Endodermal cell (in vitro differentiated cells): ENCODE measurements at regions not wholly inside any gene's neighbourhood (a gene's known extent, or its start where the extent isn't known, plus 50 kb on each side); places are given as distances from the start of the nearest gene placed in this dataset.

Source experiments
- DNase-seq: peaks from one replicate; pipeline ENCODE4 v3.0.0-alpha.2; 2017
- H3K27ac ChIP-seq: 2 replicates; pipeline ENCODE4 v1.5.1; 2013; ENCODE audit warnings: mild to moderate bottlenecking, low read depth, low read length, moderate library complexity
- H3K27me3 ChIP-seq: 2 replicates; pipeline ENCODE4 v1.6.1; 2013; ENCODE audit warnings: mild to moderate bottlenecking, low read length, moderate library complexity; ENCODE audit not compliant: insufficient read depth, control insufficient read depth, poor library complexity, severe bottlenecking
- H3K36me3 ChIP-seq: 2 replicates; pipeline ENCODE4 v1.7.0; 2013; ENCODE audit warnings: mild to moderate bottlenecking, low read length, moderate library complexity; ENCODE audit not compliant: control insufficient read depth, insufficient read depth
- H3K4me1 ChIP-seq: one replicate; pipeline ENCODE4 v1.7.0; 2013; ENCODE audit warnings: low read length; ENCODE audit not compliant: control insufficient read depth, insufficient read depth
- H3K4me3 ChIP-seq: 2 replicates; pipeline ENCODE4 v1.5.1; 2013; ENCODE audit warnings: mild to moderate bottlenecking, low read length, moderate library complexity
- H3K9ac ChIP-seq: 2 replicates; pipeline ENCODE4 v1.6.1; 2013; ENCODE audit warnings: mild to moderate bottlenecking, low read length, moderate library complexity; ENCODE audit not compliant: poor library complexity, severe bottlenecking; ENCODE audit errors: extremely low read depth
- H3K9me3 ChIP-seq: 2 replicates; pipeline ENCODE4 v1.6.1; 2013; ENCODE audit warnings: mild to moderate bottlenecking, low read length, moderate library complexity; ENCODE audit not compliant: control insufficient read depth
- H3K27ac Mint-ChIP-seq: 2 replicates; pipeline ENCODE4 v1.8.0; 2020; ENCODE audit warnings: mixed read lengths
- H3K27me3 Mint-ChIP-seq: 2 replicates; pipeline ENCODE4 v1.8.0; 2021; ENCODE audit warnings: mild to moderate bottlenecking, mixed read lengths; ENCODE audit not compliant: insufficient read depth
- H3K36me3 Mint-ChIP-seq: 2 replicates; pipeline ENCODE4 v1.8.0; 2020; ENCODE audit warnings: low read depth, mixed read lengths
- H3K4me1 Mint-ChIP-seq: 2 replicates; pipeline ENCODE4 v1.8.0; 2020; ENCODE audit warnings: mixed read lengths
- H3K4me3 Mint-ChIP-seq: 2 replicates; pipeline ENCODE4 v1.8.0; 2020; ENCODE audit warnings: mild to moderate bottlenecking, moderate library complexity, mixed read lengths
- H3K9me3 Mint-ChIP-seq: 2 replicates; pipeline ENCODE4 v1.8.0; 2020; ENCODE audit warnings: mild to moderate bottlenecking, mixed read lengths
- WGBS, 2 experiments: methylation state at CpG; one replicate each; pipeline versions ENCODE4 v1.1.5 to v1.1.7; 2013; ENCODE audit warnings: missing lambda C conversion rate in 2 of 2, mixed read lengths in 1 of 2; ENCODE audit not compliant: insufficient coverage in 1 of 2, insufficient read length in 1 of 2; 5-methylcytosine and 5-hydroxymethylcytosine counted together
- TF ChIP-seq, protein P1 (sequence below): fragments of 200-600 bp; sonication (generic); conservative IDR thresholded peaks from 2 replicates; pipeline ENCODE4 v1.5.0; 2021; ENCODE audit warnings: antibody characterized with exemption, mild to moderate bottlenecking

DNA sequence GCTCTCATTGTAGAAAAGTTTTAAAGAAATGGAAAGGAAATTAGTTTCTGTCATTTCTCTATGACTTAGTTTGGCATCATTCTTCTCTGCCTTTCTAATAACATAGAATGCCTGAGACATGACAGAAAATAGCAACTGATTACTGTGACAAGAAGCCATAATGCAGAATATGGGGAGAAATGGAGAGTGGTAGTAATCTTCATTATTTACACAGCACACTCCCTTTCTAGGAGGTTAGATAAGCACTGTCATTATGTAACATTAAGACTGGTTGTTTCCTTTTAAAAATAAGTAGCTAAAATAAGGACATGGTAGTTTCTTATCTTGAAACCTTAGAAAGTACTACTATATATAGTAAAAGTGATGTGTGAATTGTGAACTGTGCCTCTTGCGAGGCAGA is 1227.9 kb upstream of the PABPC4L start:
- DNase-seq = no peak
- no peaks in the 10 kb centered on the region for H3K36me3 ChIP-seq
- no peaks in the 10 kb centered on the region for H3K9me3 ChIP-seq
- TF ChIP-seq, protein P1, sequence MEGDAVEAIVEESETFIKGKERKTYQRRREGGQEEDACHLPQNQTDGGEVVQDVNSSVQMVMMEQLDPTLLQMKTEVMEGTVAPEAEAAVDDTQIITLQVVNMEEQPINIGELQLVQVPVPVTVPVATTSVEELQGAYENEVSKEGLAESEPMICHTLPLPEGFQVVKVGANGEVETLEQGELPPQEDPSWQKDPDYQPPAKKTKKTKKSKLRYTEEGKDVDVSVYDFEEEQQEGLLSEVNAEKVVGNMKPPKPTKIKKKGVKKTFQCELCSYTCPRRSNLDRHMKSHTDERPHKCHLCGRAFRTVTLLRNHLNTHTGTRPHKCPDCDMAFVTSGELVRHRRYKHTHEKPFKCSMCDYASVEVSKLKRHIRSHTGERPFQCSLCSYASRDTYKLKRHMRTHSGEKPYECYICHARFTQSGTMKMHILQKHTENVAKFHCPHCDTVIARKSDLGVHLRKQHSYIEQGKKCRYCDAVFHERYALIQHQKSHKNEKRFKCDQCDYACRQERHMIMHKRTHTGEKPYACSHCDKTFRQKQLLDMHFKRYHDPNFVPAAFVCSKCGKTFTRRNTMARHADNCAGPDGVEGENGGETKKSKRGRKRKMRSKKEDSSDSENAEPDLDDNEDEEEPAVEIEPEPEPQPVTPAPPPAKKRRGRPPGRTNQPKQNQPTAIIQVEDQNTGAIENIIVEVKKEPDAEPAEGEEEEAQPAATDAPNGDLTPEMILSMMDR = no peak
- Mint-ChIP-seq H3K27ac (no peak overlapping the region), H3K27me3 (no peaks in the 10 kb centered on the region), H3K4me1 (no peaks in the 10 kb centered on the region), H3K9me3 (no peaks in the 10 kb centered on the region), H3K36me3 (no peaks in the 10 kb centered on the region), H3K4me3 (no peak overlapping the region)
- H3K4me1 ChIP-seq = no peaks in the 10 kb centered on the region
- WGBS, 2 experiments = no CpG with 5 or more reads among the region's 1 CpG
- H3K27ac ChIP-seq = no peak overlapping the region
- H3K4me3 ChIP-seq = no peak overlapping the region
- no peak overlapping the region for H3K9ac ChIP-seq
- H3K27me3 ChIP-seq = no peaks in the 10 kb centered on the region

DNA sequence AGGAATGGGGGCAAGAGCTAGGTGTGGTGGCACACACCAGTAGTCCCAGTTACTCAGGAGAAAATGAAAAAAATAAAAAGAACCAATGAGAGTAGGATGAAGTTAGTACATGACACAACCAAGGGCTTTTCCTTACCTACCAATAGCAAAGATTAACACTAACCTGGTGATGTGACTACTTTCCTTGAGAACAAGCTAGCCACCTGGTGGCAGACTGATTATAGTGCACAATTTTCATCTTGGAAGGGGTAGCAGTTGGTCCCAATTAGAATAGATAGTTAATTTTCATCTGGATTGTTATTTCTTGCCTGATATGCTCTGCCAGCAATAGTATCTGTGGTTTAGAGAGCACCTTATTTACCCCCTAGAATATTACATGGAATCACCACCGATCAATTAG is 1216.8 kb upstream of the PABPC4L start:
- TF ChIP-seq, protein P1 = peak; percentile 78
- H3K27me3 Mint-ChIP-seq = no peaks in the 10 kb centered on the region
- H3K27me3 ChIP-seq = no peaks in the 10 kb centered on the region
- H3K36me3 Mint-ChIP-seq = no peaks in the 10 kb centered on the region
- DNase-seq = peak; percentile 56
- H3K9me3 ChIP-seq = peaks cover 10% of the 10 kb centered on the region
- H3K9me3 Mint-ChIP-seq = peaks cover 4% of the 10 kb centered on the region
- H3K27ac Mint-ChIP-seq = no peak overlapping the region
- no peaks in the 10 kb centered on the region for H3K4me1 Mint-ChIP-seq
- H3K4me1 ChIP-seq = no peaks in the 10 kb centered on the region
- no peaks in the 10 kb centered on the region for H3K36me3 ChIP-seq
- no peak overlapping the region for H3K4me3 ChIP-seq
- H3K9ac ChIP-seq = no peak overlapping the region
- 88% methylated on average over 1 of the region's 1 CpG; no CpG with 5 or more reads in 1 of the 2 experiments for WGBS, 2 experiments
- no peak overlapping the region for H3K4me3 Mint-ChIP-seq
- no peak overlapping the region for H3K27ac ChIP-seq

DNA sequence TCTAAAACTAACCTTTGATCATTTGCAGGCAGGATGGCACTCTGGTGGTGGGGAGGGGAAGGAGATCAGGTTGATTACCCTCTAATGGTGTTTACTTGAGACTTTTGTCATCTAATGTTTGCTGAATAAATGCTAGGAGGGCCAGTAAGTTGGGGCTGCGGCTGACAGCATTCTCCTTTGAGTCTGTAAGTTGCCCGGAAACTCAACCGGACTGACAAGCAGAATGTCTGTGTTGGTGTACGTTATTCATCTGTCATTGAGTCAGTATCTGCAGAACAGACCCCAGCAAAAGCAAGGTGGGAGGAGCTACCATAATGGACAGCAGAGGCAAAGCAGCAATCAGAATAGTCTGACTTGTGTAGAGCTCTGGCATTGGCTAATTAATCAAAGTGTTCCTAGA is 1210.6 kb upstream of the PABPC4L start:
- H3K9me3 Mint-ChIP-seq = peaks cover 27% of the 10 kb centered on the region
- H3K27me3 Mint-ChIP-seq = no peaks in the 10 kb centered on the region
- peaks cover 3% of the 10 kb centered on the region for H3K36me3 Mint-ChIP-seq
- peak; percentile 47 for DNase-seq
- peak overlapping the region; percentile 48 for H3K4me3 ChIP-seq
- peaks cover 3% of the 10 kb centered on the region for H3K4me1 Mint-ChIP-seq
- H3K4me1 ChIP-seq = no peaks in the 10 kb centered on the region
- no peak overlapping the region for H3K27ac Mint-ChIP-seq
- no peaks in the 10 kb centered on the region for H3K36me3 ChIP-seq
- no peak overlapping the region for H3K27ac ChIP-seq
- H3K27me3 ChIP-seq = no peaks in the 10 kb centered on the region
- no peak overlapping the region for H3K4me3 Mint-ChIP-seq
- H3K9ac ChIP-seq = no peak overlapping the region
- TF ChIP-seq, protein P1 = no peak
- WGBS, 2 experiments = 89 to 91% methylated on average over 3 to 4 of the region's 4 CpGs
- H3K9me3 ChIP-seq = peaks cover 23% of the 10 kb centered on the region
